C4-2B (cell line): ENCODE measurements at regions not wholly inside any gene's neighbourhood (a gene's known extent, or its start where the extent isn't known, plus 50 kb on each side); places are given as distances from the start of the nearest gene placed in this dataset.

Source experiments
- H3K27ac ChIP-seq: fragments of 450-650 bp; 2 replicates; pipeline ENCODE4 v1.5.1; 2017
- CTCF ChIP-seq: fragments of 450-650 bp; conservative IDR thresholded peaks from 2 replicates; pipeline ENCODE4 v1.5.1; 2017; ENCODE audit warnings: mild to moderate bottlenecking
- ZFX ChIP-seq: fragments of 450-650 bp; IDR thresholded peaks from 2 replicates; pipeline ENCODE4 v1.6.1; 2017

- TF ChIP-seq ZFX (no peak), CTCF (no peak)
- no peak overlapping the region for H3K27ac ChIP-seq
These were observed 63.1 kb downstream of the TSN start for GRCh38 chr2:121818546-121818945.

GRCh38 chr2:121819846-121820245, 64.4 kb downstream of the TSN start:
- H3K27ac ChIP-seq: no peak overlapping the region

GRCh38 chr2:121821476-121822158, 66.2 kb downstream of the TSN start:
- no peak for TF ChIP-seq ZFX
- TF ChIP-seq CTCF: no peak
- no peak overlapping the region for H3K27ac ChIP-seq

More at GRCh38 chr2:121819846-121820245, 64.4 kb downstream of the TSN start:
- no peak for TF ChIP-seq ZFX
- no peak for TF ChIP-seq CTCF

- no peak overlapping the region for H3K27ac ChIP-seq
- TF ChIP-seq CTCF (no peak), ZFX (no peak)
These were observed 68.8 kb downstream of the TSN start for GRCh38 chr2:121824264-121824663.

GRCh38 chr2:121825003-121825950, 69.8 kb downstream of the TSN start:
- TF ChIP-seq ZFX: no peak
- TF ChIP-seq CTCF: no peak
- H3K27ac ChIP-seq: no peak overlapping the region

GRCh38 chr2:121826036-121826435, 70.6 kb downstream of the TSN start:
- H3K27ac ChIP-seq: no peak overlapping the region
- no peak for TF ChIP-seq CTCF

GRCh38 chr2:121828281-121828731, 72.9 kb downstream of the TSN start:
- TF ChIP-seq CTCF (no peak), ZFX (no peak)

More at GRCh38 chr2:121828281-121828731, 72.9 kb downstream of the TSN start:
- no peak overlapping the region for H3K27ac ChIP-seq
